A549 (cell line): ENCODE measurements at regions not wholly inside any gene's neighbourhood (a gene's known extent, or its start where the extent isn't known, plus 50 kb on each side); places are given as distances from the start of the nearest gene placed in this dataset.

Experiments used
- ATAC-seq, 2 experiments: fragments of 200-7000 bp in 1 of 2; fragments of >200 bp in 1 of 2; cut with Nextera tagmentation in 1 of 2; cut with Tn5 transposase in 1 of 2; 3 replicates each; pipeline versions ENCODE4 v1.8.0 to v1.9.1; 2018 to 2020; ENCODE audit warnings: mild to moderate bottlenecking in 1 of 2, moderate library complexity in 1 of 2
- CTCF ChIA-PET: fragments of 300-600 bp; sonication (Branson Sonifier 250); formaldehyde crosslinking; extraction: SDS; loops from one replicate; lab custom pipeline; 2021; ENCODE audit warnings: antibody characterized with exemption, inconsistent platforms; lab: Yijun Ruan, JAX
- POLR2A ChIA-PET: fragments of 350-600 bp; formaldehyde crosslinking; extraction: SDS; loops from one replicate; lab custom pipeline; 2021; ENCODE audit warnings: antibody characterized with exemption, inconsistent platforms; lab: Yijun Ruan, JAX
- DNase-seq, 2 experiments: peaks; one replicate each; pipeline versions ENCODE4 v3.0.0 to v3.0.0-alpha.2; 2011 to 2016; ENCODE audit warnings: low read depth in 1 of 2, low spot score in 1 of 2
- FAIRE-seq: peaks from 2 replicates; lab custom pipeline; 2011; peaks lifted over from hg19 to GRCh38; lab: Jason Lieb, UNC
- H3K27ac ChIP-seq, 2 experiments: fragments of >200 bp; sonication (Bioruptor Twin); formaldehyde crosslinking; 3 replicates each; pipeline ENCODE4 v1.5.1; 2016 to 2017
- H3K4me1 ChIP-seq: fragments of >200 bp; sonication (Bioruptor Twin); formaldehyde crosslinking; 3 replicates; pipeline ENCODE4 v1.6.1; 2016
- H3K4me2 ChIP-seq: fragments of >200 bp; sonication (Bioruptor Twin); formaldehyde crosslinking; 3 replicates; pipeline ENCODE4 v1.6.1; 2016
- H3K4me3 ChIP-seq: fragments of >200 bp; sonication (Bioruptor Twin); formaldehyde crosslinking; 3 replicates; pipeline ENCODE4 v1.5.1; 2016
- H3K9me3 ChIP-seq: fragments of >200 bp; sonication (Bioruptor Twin); formaldehyde crosslinking; 3 replicates; pipeline ENCODE4 v1.6.1; 2016
- E2F6 ChIP-seq: IDR thresholded peaks from 2 replicates; pipeline ENCODE4 v1.6.1; 2012; ENCODE audit warnings: low read depth, borderline replicate concordance
- FOSL2 ChIP-seq, 2 experiments: fragments of 450-650 bp in 1 of 2; fragments of >200 bp in 1 of 2; sonication (Bioruptor Twin) in 1 of 2; formaldehyde crosslinking; IDR thresholded peaks; 2 replicates each; pipeline versions ENCODE4 v1.5.0 to v1.6.1; 2016 to 2020; ENCODE audit warnings: mild to moderate bottlenecking in 1 of 2, moderate library complexity in 1 of 2
- FOXS1 ChIP-seq: fragments of 250-450 bp; sonication (Bioruptor Pico); IDR thresholded peaks from 2 replicates; pipeline ENCODE4 v1.5.0; 2020; ENCODE audit warnings: mild to moderate bottlenecking, moderate library complexity
- HOXB13 ChIP-seq: fragments of 250-450 bp; sonication (Bioruptor Pico); IDR thresholded peaks from 2 replicates; pipeline ENCODE4 v1.5.0; 2020; ENCODE audit warnings: low read depth, mild to moderate bottlenecking, moderate library complexity
- HOXB5 ChIP-seq: fragments of 250-450 bp; sonication (Bioruptor Pico); IDR thresholded peaks from 2 replicates; pipeline ENCODE4 v1.5.0; 2020; ENCODE audit warnings: mild to moderate bottlenecking, moderate library complexity
- KDM1A ChIP-seq: fragments of 200-600 bp; sonication (generic); IDR thresholded peaks from 2 replicates; pipeline ENCODE4 v1.6.1; 2016; ENCODE audit warnings: low read depth, mild to moderate bottlenecking
- KDM5A ChIP-seq: fragments of 200-600 bp; sonication (generic); IDR thresholded peaks from 2 replicates; pipeline ENCODE4 v1.6.1; 2016; ENCODE audit warnings: antibody characterized with exemption, mild to moderate bottlenecking
- MAFK ChIP-seq: fragments of 450-650 bp; IDR thresholded peaks from 2 replicates; pipeline ENCODE4 v1.6.1; 2014; ENCODE audit not compliant: partially characterized antibody
- MAZ ChIP-seq: fragments of 150-350 bp; IDR thresholded peaks from 2 replicates; pipeline ENCODE4 v1.6.1; 2014; ENCODE audit warnings: antibody characterized with exemption, low read depth, low read length, borderline replicate concordance
- NR3C1 ChIP-seq: fragments of >200 bp; sonication (Bioruptor Twin); formaldehyde crosslinking; IDR thresholded peaks from 3 replicates; pipeline ENCODE4 v1.6.1; 2017
- POLR2A ChIP-seq: IDR thresholded peaks from 2 replicates; pipeline ENCODE4 v1.6.1; 2012; ENCODE audit warnings: mild to moderate bottlenecking, low read length
- POLR2AphosphoS2 ChIP-seq: conservative IDR thresholded peaks from 2 replicates; pipeline ENCODE4 v1.6.1; 2012; ENCODE audit warnings: low read length, improper control_type of control experiment, inconsistent platforms
- RAD21 ChIP-seq, 2 experiments: fragments of >200 bp in 1 of 2; sonication (Bioruptor Twin) in 1 of 2; formaldehyde crosslinking in 1 of 2; IDR thresholded peaks in 1 of 2; conservative IDR thresholded peaks in 1 of 2; 2 replicates in 1 of 2; 3 replicates in 1 of 2; pipeline ENCODE4 v1.6.1; 2012 to 2018; ENCODE audit warnings: inconsistent platforms in 1 of 2
- RARB ChIP-seq: fragments of 250-450 bp; sonication (Bioruptor Pico); IDR thresholded peaks from 2 replicates; pipeline ENCODE4 v1.8.0; 2021; ENCODE audit warnings: mild to moderate bottlenecking, moderate library complexity
- RFX5 ChIP-seq: fragments of 450-650 bp; IDR thresholded peaks from 2 replicates; pipeline ENCODE4 v1.7.1; 2014; ENCODE audit warnings: antibody characterized with exemption, mild to moderate bottlenecking, moderate library complexity
- RNF2 ChIP-seq: fragments of 200-600 bp; sonication (generic); IDR thresholded peaks from 2 replicates; pipeline ENCODE4 v1.6.1; 2016; ENCODE audit warnings: low read depth, mild to moderate bottlenecking, antibody characterized with exemption, moderate library complexity, borderline replicate concordance
- ZC3H11A ChIP-seq: fragments of 450-650 bp; IDR thresholded peaks from 2 replicates; pipeline ENCODE4 v1.6.1; 2014; ENCODE audit warnings: antibody characterized with exemption, mild to moderate bottlenecking
- ZNF302 ChIP-seq: fragments of 250-450 bp; sonication (Bioruptor Pico); IDR thresholded peaks from 2 replicates; pipeline ENCODE4 v1.9.0; 2021; ENCODE audit warnings: inconsistent platforms, mild to moderate bottlenecking, moderate library complexity
- ZSCAN20 ChIP-seq: fragments of 250-450 bp; sonication (Bioruptor Pico); IDR thresholded peaks from 2 replicates; pipeline ENCODE4 v1.8.0; 2022; ENCODE audit warnings: mild to moderate bottlenecking, moderate library complexity
- WGBS: methylation state at CpG from one replicate; pipeline ENCODE4 v1.1.6; 2017; ENCODE audit errors: missing lambda C conversion rate; 5-methylcytosine and 5-hydroxymethylcytosine counted together
- TF ChIP-seq, protein P1 (sequence below): fragments of 150-350 bp; IDR thresholded peaks from 2 replicates; pipeline ENCODE4 v1.6.1; 2014; ENCODE audit warnings: low read depth, mild to moderate bottlenecking, low read length
- TF ChIP-seq, protein P2 (sequence below): fragments of >200 bp; sonication (Bioruptor Twin); formaldehyde crosslinking; IDR thresholded peaks from 3 replicates; pipeline ENCODE4 v1.5.1; 2016
- TF ChIP-seq, protein P3 (sequence below): IDR thresholded peaks from 2 replicates; pipeline ENCODE4 v1.6.1; 2012
- TF ChIP-seq, protein P4 (sequence below): fragments of 250-450 bp; sonication (Bioruptor Pico); IDR thresholded peaks from 2 replicates; pipeline ENCODE4 v1.5.0; 2021; ENCODE audit warnings: mild to moderate bottlenecking, moderate library complexity, borderline replicate concordance

DNA sequence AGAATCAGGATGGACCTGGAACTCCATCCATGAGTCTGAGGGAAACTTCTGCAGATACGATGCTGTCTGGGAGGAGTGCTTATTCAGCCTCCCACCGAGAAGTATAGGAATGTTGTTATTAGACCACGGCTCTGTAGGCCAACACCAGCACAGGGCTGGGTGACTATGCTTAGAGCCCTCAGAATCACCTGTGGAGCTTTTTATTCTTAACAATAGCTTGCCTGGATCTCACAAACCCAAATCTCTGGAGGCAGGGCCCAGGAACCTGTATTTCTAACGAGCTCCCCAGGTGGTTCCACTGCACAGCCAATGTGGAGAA lies 55.6 kb upstream of the ARID5B start:
- no peak for TF ChIP-seq FOSL2 (IDR thresholded peaks at IDR 0.05)
- TF ChIP-seq FOSL2 (CRISPR knock-in tag; IDR thresholded peaks at IDR 0.05): no peak
- no peak for TF ChIP-seq HOXB13 (CRISPR knock-in tag)
- no peak for TF ChIP-seq NR3C1
- TF ChIP-seq RAD21 (conservative IDR thresholded peaks at IDR 0.05 in 1 of 2, IDR thresholded peaks at IDR 0.05 in 1 of 2): no peak
- TF ChIP-seq HOXB5: no peak
- no peak for TF ChIP-seq POLR2A
- TF ChIP-seq, protein P1, sequence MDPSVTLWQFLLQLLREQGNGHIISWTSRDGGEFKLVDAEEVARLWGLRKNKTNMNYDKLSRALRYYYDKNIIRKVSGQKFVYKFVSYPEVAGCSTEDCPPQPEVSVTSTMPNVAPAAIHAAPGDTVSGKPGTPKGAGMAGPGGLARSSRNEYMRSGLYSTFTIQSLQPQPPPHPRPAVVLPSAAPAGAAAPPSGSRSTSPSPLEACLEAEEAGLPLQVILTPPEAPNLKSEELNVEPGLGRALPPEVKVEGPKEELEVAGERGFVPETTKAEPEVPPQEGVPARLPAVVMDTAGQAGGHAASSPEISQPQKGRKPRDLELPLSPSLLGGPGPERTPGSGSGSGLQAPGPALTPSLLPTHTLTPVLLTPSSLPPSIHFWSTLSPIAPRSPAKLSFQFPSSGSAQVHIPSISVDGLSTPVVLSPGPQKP: no peak
- TF ChIP-seq, protein P2, sequence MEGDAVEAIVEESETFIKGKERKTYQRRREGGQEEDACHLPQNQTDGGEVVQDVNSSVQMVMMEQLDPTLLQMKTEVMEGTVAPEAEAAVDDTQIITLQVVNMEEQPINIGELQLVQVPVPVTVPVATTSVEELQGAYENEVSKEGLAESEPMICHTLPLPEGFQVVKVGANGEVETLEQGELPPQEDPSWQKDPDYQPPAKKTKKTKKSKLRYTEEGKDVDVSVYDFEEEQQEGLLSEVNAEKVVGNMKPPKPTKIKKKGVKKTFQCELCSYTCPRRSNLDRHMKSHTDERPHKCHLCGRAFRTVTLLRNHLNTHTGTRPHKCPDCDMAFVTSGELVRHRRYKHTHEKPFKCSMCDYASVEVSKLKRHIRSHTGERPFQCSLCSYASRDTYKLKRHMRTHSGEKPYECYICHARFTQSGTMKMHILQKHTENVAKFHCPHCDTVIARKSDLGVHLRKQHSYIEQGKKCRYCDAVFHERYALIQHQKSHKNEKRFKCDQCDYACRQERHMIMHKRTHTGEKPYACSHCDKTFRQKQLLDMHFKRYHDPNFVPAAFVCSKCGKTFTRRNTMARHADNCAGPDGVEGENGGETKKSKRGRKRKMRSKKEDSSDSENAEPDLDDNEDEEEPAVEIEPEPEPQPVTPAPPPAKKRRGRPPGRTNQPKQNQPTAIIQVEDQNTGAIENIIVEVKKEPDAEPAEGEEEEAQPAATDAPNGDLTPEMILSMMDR: no peak
- TF ChIP-seq POLR2AphosphoS2: no peak
- no peak for TF ChIP-seq RFX5
- TF ChIP-seq KDM5A: no peak
- no peak for TF ChIP-seq ZC3H11A
- TF ChIP-seq MAZ: no peak
- TF ChIP-seq E2F6: no peak
- TF ChIP-seq RARB (CRISPR knock-in tag): no peak
- TF ChIP-seq, all 56 proteins: peak for 0
- no peaks in the 10 kb centered on the region for H3K9me3 ChIP-seq
- no peak for DNase-seq
- CTCF ChIA-PET: interaction anchor here (1.3 to 2.2 kb wide), 2 partner anchors 14 to 51 kb away, joined by 3 to 6 read pairs; no protein-coding TSS in a partner anchor
- no peak for ATAC-seq
- POLR2A ChIA-PET: no interaction called here
- WGBS: 61% methylated on average over 4 of the region's 4 CpGs
- H3K4me1 ChIP-seq: 0 out of 3 replicates have a peak, but pooled peaks cover 6% of the 10 kb centered on the region
- no peak overlapping the region for H3K4me3 ChIP-seq
- FAIRE-seq: no peak
- H3K4me2 ChIP-seq: no peak overlapping the region
- no peak overlapping the region for H3K27ac ChIP-seq

GRCh38 chr10:61846370-61847031 lies 55.0 kb upstream of the ARID5B start:
- Histone ChIP-seq H3K9me3 (no peaks in the 10 kb centered on the region), H3K27ac (no peak overlapping the region), H3K4me1 (0 out of 3 replicates have a peak, but pooled peaks cover 6% of the 10 kb centered on the region), H3K4me2 (no peak overlapping the region), H3K4me3 (no peak overlapping the region)
- no peak for FAIRE-seq
- POLR2A ChIA-PET: no interaction called here
- WGBS: 63% methylated on average over 5 of the region's 5 CpGs
- no peak for TF ChIP-seq ZNF302
- TF ChIP-seq KDM1A: no peak
- TF ChIP-seq MAFK: no peak
- TF ChIP-seq FOXS1 (CRISPR knock-in tag): no peak
- no peak for TF ChIP-seq HOXB13 (CRISPR knock-in tag)
- TF ChIP-seq ZSCAN20: no peak
- TF ChIP-seq RNF2: no peak
- TF ChIP-seq, protein P3, sequence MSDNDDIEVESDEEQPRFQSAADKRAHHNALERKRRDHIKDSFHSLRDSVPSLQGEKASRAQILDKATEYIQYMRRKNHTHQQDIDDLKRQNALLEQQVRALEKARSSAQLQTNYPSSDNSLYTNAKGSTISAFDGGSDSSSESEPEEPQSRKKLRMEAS: no peak
- no peak for TF ChIP-seq RARB (CRISPR knock-in tag)
- TF ChIP-seq, protein P4, sequence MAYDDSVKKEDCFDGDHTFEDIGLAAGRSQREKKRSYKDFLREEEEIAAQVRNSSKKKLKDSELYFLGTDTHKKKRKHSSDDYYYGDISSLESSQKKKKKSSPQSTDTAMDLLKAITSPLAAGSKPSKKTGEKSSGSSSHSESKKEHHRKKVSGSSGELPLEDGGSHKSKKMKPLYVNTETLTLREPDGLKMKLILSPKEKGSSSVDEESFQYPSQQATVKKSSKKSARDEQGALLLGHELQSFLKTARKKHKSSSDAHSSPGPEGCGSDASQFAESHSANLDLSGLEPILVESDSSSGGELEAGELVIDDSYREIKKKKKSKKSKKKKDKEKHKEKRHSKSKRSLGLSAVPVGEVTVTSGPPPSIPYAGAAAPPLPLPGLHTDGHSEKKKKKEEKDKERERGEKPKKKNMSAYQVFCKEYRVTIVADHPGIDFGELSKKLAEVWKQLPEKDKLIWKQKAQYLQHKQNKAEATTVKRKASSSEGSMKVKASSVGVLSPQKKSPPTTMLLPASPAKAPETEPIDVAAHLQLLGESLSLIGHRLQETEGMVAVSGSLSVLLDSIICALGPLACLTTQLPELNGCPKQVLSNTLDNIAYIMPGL: no peak
- DNase-seq: no peak
- CTCF ChIA-PET: interaction anchor here (1.4 to 2.2 kb wide), 2 partner anchors 15 to 50 kb away, joined by 6 to 9 read pairs; no protein-coding TSS in a partner anchor
- ATAC-seq: no peak
